SK-N-MC (cell line): ENCODE measurements at regions not wholly inside any gene's neighbourhood (a gene's known extent, or its start where the extent isn't known, plus 50 kb on each side); places are given as distances from the start of the nearest gene placed in this dataset.
A peak's percentile ranks its signal among the peaks of the same experiment; 100 is the strongest.

Experiments
- EZH2 ChIP-seq: fragments of 200-600 bp; sonication (generic); IDR thresholded peaks from one replicate; pipeline ENCODE4 v1.6.1; 2017; ENCODE audit warnings: antibody characterized with exemption
- FOXP2 ChIP-seq: optimal IDR thresholded peaks from 2 replicates; pipeline ENCODE3; 2011; ENCODE audit warnings: mild to moderate bottlenecking, moderate library complexity; ENCODE audit not compliant: insufficient read depth; ENCODE audit errors: extremely low read length, control extremely low read depth
- POLR2AphosphoS5 ChIP-seq: IDR thresholded peaks from 2 replicates; pipeline ENCODE4 v1.6.1; 2012; ENCODE audit warnings: mild to moderate bottlenecking, low read depth, low read length, borderline replicate concordance

GRCh38 chr6:55694148-55694547 lies 115.2 kb upstream of the HMGCLL1 start:
- TF ChIP-seq EZH2 (no peak), POLR2AphosphoS5 (peak; percentile 56; the same call in 1 of the 2 replicates), FOXP2 (no peak)
